ENCODE measurements at regions not wholly inside any gene's neighbourhood (a gene's known extent, or its start where the extent isn't known, plus 50 kb on each side); places are given as distances from the start of the nearest gene placed in this dataset.
"Not testable (repeated sequence)": the region's sequence is repeated elsewhere in the genome, so short reads cannot be mapped to it uniquely, and the experiment has no call there.

GRCh38 chr10:9453871-9454270, 1399.4 kb downstream of the GATA3 start:
- not testable (repeated sequence) for TF ChIP-seq OSR1 (CRISPR knock-in tag; IDR thresholded peaks at IDR 0.05); ZFP30 (CRISPR knock-in tag; IDR thresholded peaks at IDR 0.05); TOX (CRISPR knock-in tag; IDR thresholded peaks at IDR 0.05; ENCODE audit: borderline replicate concordance); ESRRG (CRISPR knock-in tag; IDR thresholded peaks at IDR 0.05); CREB5 (CRISPR knock-in tag; IDR thresholded peaks at IDR 0.05; ENCODE audit: low read depth); CSDC2 (CRISPR knock-in tag; IDR thresholded peaks at IDR 0.05); ZFP3 (CRISPR knock-in tag; IDR thresholded peaks at IDR 0.05); PATZ1 (CRISPR knock-in tag; IDR thresholded peaks at IDR 0.05; ENCODE audit: borderline replicate concordance); TSHZ2 (CRISPR knock-in tag; IDR thresholded peaks at IDR 0.05); ARNTL (CRISPR knock-in tag; IDR thresholded peaks at IDR 0.05; ENCODE audit: borderline replicate concordance, low read depth); CSRNP3 (CRISPR knock-in tag; IDR thresholded peaks at IDR 0.05); PPARA (CRISPR knock-in tag; IDR thresholded peaks at IDR 0.05; ENCODE audit: borderline replicate concordance)
